ENCODE measurements at regions not wholly inside any gene's neighbourhood (a gene's known extent, or its start where the extent isn't known, plus 50 kb on each side); places are given as distances from the start of the nearest gene placed in this dataset.
"Not testable (repeated sequence)": the region's sequence is repeated elsewhere in the genome, so short reads cannot be mapped to it uniquely, and the experiment has no call there.

- not testable (repeated sequence) for TF ChIP-seq EZH2 (IDR thresholded peaks at IDR 0.05; ENCODE audit: insufficient read depth, poor library complexity, severe bottlenecking); EZH2phosphoT487 (IDR thresholded peaks at IDR 0.05; ENCODE audit: insufficient read depth, low read depth)
These were observed 89.1 kb upstream of the FREM3 start for GRCh38 chr4:143789618-143790017.
